ENCODE measurements at regions not wholly inside any gene's neighbourhood (a gene's known extent, or its start where the extent isn't known, plus 50 kb on each side); places are given as distances from the start of the nearest gene placed in this dataset.
"Not testable (repeated sequence)": the region's sequence is repeated elsewhere in the genome, so short reads cannot be mapped to it uniquely, and the experiment has no call there.

DNA sequence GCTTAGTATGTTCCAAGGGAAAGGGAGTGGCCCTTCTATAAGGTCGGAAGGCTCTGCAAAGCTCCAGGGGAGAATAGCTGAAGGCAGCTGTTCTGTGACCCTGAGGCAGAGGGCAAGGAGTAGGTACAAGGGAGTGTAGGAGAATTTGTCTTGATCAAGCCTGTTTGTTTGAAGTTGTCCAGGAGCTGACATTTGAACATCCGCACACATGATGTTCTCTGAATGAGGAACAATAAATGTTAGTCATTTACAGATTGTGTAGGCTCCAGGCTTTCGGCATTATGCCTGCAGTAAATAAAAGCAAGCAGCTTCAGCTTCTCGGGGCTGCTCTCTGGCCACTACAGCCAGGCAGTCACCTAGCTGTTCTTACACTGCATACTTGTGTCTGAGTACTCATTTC is 52.7 kb downstream of the CTAGE6 start:
- POLR2A ChIA-PET; ATAC-seq; H3K4me3 ChIP-seq; CTCF ChIA-PET; H3K4me1 ChIP-seq; H3K4me2 ChIP-seq; H3K9me3 ChIP-seq; FAIRE-seq; H3K27ac ChIP-seq; DNase-seq (ENCODE audit: low read depth in 1 of 2, low spot score in 1 of 2): not testable (repeated sequence)
- WGBS (ENCODE audit: missing lambda C conversion rate), result no CpG with 5 or more reads among the region's 4 CpGs

- H3K4me3 ChIP-seq; FAIRE-seq; CTCF ChIA-PET; H3K4me2 ChIP-seq; POLR2A ChIA-PET; H3K4me1 ChIP-seq; H3K27ac ChIP-seq; H3K9me3 ChIP-seq; DNase-seq (ENCODE audit: low read depth in 1 of 2, low spot score in 1 of 2): not testable (repeated sequence)
- no CpG with 5 or more reads among the region's 23 CpGs for WGBS (ENCODE audit: missing lambda C conversion rate)
- peak; percentile 93 to 98 for ATAC-seq
Measured at GRCh38 chr7:143700759-143701699, 56.5 kb downstream of the CTAGE6 start.
